GM12874 (cell line): ENCODE measurements at regions not wholly inside any gene's neighbourhood (a gene's known extent, or its start where the extent isn't known, plus 50 kb on each side); places are given as distances from the start of the nearest gene placed in this dataset.

Experiments
- TF ChIP-seq, protein P1 (sequence below): IDR thresholded peaks from 2 replicates; pipeline ENCODE4 v1.5.1; 2011; ENCODE audit warnings: low read depth, mild to moderate bottlenecking, control low read depth, low read length, moderate library complexity; ENCODE audit not compliant: insufficient read depth

DNA sequence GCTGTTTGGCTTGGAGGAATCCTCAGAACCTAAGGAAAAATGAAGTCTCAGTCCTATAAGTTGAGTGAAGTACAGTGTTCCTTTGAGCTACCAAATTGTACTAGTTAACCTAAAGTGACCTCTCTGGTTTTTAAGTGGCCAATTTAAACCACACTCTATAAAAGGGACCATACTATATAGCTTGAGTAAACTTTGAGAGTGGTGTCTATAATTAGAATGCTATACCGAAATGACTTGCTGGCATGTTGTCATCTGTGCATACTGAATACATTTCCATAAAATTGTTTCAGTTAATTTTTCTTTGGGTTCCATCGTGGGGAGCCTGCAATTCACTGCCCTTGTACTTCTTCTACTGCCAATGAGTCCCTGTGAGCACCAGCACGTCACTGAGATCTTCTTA is 151.1 kb downstream of the DKK1 start:
- TF ChIP-seq, protein P1, sequence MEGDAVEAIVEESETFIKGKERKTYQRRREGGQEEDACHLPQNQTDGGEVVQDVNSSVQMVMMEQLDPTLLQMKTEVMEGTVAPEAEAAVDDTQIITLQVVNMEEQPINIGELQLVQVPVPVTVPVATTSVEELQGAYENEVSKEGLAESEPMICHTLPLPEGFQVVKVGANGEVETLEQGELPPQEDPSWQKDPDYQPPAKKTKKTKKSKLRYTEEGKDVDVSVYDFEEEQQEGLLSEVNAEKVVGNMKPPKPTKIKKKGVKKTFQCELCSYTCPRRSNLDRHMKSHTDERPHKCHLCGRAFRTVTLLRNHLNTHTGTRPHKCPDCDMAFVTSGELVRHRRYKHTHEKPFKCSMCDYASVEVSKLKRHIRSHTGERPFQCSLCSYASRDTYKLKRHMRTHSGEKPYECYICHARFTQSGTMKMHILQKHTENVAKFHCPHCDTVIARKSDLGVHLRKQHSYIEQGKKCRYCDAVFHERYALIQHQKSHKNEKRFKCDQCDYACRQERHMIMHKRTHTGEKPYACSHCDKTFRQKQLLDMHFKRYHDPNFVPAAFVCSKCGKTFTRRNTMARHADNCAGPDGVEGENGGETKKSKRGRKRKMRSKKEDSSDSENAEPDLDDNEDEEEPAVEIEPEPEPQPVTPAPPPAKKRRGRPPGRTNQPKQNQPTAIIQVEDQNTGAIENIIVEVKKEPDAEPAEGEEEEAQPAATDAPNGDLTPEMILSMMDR = no peak

DNA sequence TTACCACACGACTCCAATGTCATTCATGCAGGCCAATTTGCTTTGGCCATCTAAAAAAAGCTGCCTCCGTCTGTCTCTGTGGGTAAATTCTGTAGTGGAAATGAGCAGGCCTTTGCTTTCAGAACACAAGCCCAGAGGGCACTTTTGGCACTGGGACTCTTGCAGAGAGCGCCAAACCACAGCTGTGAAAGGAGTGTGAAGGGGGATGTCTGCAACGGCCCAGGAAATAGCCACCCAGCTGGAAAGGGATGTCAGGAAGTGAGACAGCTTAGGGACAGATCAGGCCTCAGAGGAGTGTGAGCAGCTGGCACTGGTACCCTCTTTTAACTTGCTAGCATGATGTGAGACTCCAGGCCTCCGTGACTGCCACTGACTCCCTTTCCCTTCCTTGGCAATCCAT is 152.4 kb downstream of the DKK1 start:
- TF ChIP-seq, protein P1 = no peak

DNA sequence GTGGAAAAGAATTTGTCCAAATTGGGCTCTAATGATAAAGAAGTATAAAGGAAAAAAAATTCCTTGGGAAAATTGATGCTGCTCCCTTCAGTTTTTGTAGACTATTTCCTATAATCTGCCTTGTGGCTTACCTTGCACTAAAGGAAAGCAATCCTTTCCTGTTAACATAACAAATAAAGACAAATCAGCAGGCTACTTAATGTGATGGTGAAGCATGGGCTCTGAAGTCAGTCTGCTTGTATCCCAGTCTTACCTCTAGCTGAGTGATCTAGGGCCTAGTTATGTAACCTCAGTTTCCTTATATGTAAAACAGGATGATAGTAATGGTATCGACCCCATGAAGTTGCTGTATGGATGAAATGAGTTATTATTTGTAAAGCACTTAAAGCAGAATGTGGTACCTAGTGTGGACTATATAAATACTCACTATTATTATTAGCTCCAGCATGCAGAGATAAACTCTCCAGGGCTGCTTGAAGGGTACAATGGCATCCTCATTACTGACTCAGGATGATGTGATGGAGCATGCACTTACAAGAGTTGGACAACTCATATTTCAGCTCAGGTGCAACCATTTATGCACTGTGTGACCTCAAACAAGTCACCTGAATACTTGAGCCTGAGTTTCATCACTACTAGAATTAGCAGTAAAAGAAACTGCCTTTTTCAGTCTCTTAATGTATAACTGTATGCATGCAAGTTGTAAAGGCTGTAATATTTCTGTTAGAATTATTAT is 156.1 kb downstream of the DKK1 start:
- TF ChIP-seq, protein P1 = no peak

DNA sequence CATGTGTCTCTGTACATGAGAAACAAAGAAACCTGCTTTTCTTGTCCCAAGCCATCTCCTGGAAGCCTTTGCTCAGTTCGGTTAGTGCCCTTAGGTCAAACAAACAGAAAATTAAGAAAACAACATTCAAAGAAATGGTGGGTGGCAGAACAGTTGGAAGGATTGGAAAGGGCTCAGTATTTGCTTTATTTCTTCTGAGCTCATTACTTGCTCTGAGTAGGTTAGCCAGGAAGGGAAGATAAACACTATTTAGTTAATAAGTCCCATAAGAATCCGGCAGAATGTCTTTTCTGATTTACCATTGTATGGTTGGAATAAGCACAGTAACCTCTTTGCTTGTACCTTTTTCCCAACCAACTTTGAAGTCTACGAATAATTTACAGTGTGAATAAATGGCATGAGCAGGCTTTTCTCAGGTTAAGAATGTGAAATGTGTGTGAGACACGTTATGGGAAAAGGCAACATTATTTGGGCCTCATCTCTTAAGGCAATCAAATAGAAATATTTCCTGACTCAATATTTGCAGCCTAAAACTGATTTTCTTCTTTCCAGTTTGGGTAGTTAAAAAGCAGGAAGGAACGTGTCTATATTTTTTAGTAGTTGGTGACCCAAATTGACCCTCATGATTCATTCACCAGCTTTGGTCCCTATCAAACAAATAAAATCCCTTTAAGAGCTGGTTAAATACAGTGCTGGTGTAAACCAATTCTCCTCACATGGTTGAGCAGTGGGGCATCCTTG is 158.5 kb downstream of the DKK1 start:
- TF ChIP-seq, protein P1 = no peak

DNA sequence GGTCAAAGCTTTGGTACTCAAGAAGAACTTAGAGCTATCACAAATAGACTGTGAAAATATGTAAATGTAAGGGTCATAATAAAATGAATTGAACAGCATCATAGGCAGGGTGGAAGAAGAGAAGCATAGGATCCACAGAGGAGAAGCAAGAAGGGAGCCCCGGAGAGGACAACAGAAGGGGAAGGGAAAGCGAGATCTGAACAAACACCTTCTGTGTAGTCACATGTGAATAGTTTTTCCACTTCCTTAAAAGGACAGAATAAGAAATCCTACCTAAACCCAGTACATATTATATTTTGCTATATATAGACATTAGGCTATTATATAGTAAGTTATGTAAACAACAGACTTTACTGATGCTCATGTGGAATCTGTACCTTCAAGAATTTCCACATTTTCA is 160.2 kb downstream of the DKK1 start:
- TF ChIP-seq, protein P1 = no peak

DNA sequence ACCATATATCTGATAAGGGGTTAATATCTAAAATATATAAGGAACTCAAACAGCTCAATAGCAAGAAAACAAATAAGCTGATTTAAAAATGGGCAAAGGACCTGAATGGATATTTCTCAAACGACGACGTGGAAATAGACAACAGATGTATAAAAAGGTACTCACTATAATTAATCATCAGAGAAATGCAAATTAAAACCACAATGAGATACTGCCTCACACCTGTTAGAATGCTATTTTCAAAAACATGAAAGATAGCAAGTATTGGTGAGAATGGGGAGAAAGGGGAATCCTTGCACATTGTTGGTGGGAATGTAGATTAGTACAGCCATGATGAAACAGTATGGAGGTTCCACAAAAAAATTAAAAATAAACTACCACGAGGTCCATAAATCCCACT is 163.2 kb downstream of the DKK1 start:
- TF ChIP-seq, protein P1 = no peak

DNA sequence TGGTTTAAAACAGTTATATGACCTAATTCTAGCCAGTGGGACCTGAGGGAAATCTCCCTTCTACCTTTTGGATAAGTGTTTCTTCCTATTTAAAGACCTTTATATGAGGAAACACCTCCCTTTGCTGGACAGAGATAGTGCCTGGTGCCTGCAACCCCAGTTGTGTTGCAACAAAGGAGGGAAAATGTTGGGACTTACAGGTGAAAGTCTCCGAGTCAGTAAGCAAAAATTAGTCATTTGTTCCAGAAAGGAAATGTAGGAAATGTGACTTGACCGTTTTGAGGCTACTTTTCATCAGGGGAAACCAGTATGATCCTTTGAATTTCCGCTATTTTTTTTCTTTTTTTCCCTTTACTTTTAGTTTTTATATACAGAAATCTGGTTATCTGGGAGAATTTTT is 165.5 kb downstream of the DKK1 start:
- TF ChIP-seq, protein P1 = no peak
